ENCODE measurements at regions not wholly inside any gene's neighbourhood (a gene's known extent, or its start where the extent isn't known, plus 50 kb on each side); places are given as distances from the start of the nearest gene placed in this dataset.

GRCh38 chr4:117898496-117898895, 135.8 kb upstream of the NDST3 start:
- TF ChIP-seq CTCF (conservative IDR thresholded peaks at IDR 0.05; ENCODE audit: low read length) (no peak), EZH2phosphoT487 (IDR thresholded peaks at IDR 0.05; ENCODE audit: borderline replicate concordance) (no peak)
